SK-N-DZ (cell line): ENCODE measurements at regions not wholly inside any gene's neighbourhood (a gene's known extent, or its start where the extent isn't known, plus 50 kb on each side); places are given as distances from the start of the nearest gene placed in this dataset.

ENCODE experiments used
- DNase-seq: peaks from one replicate; pipeline ENCODE4 v3.0.0-alpha.2; 2015; ENCODE audit warnings: low spot score

DNA sequence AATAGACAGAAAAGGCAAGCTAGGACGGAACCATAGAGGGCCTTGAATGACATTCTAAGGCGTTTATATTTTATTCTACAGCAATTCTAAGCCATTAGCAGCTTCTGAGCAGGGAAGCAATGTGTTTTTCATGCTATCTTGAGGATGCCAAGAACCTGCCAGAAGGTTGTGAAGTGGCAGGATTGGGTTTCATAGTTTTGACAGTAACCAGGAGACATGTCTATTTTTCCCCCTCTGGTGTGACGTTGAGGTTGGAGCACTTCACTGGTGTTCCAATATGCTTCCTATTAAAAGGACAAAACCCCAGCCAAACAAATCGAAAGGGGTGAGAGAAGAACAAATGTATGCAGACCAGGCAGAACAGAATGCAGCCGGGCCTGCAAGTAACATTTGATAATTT lies 148.2 kb downstream of the SPATA19 start:
- no peak for DNase-seq

DNA sequence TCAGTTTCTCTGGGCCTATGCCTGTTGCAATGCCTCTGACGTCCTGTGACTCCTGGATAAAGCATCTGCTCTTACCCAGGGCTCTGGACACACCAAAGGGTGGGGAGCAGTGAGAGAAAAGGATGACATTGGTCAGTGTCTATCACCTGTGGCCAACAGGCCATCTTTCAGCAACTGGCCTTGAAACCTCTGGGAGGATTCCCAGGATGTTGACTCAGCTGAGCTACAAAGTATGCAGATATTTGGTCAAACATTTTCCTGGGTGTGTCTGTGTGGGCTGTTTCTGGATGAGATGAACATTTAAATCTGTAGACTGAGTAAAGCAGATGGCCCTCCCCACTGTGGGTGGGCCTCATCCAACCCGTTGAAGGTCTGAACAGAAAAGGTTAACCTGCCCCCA lies 149.9 kb downstream of the SPATA19 start:
- no peak for DNase-seq

DNA sequence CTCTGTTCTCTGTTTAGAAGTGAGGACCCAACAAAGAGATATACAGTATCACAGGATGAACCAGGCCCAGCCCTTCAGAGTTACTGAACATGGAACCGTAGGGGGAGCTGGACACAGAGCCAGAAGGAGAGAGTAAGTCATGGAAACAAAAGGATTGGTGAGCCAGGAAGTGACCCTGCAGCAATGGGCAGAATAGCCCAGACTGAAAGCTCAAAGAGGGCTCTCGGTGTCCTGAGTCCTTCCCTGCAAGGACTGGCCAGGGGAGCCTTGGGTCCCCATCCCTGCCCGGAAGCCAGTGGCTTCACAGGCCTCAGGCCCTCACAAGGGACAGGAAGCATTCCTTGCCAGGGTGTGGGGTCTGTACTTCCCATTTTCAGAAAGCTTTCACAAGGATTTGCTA lies 150.6 kb downstream of the SPATA19 start:
- no peak for DNase-seq

DNA sequence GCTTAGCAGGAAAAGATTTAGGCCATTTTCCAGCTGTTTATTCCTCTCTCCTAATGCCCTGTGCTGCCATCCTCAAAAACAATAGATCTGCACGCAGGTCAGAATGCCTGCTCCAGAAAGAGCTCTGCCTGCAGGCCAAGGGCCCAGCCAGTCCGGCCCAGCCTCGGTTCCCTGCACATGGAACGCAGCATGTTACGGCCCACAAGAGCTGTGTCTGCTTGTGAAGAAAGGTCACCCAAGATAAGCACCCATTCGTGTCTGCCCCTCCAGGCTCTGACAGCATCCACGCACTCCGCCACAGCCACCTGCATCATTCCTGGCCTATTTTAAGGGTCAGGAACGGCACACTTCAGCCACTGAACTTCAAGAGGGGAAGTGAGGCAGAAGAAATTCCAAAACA lies 152.2 kb downstream of the SPATA19 start:
- no peak for DNase-seq

DNA sequence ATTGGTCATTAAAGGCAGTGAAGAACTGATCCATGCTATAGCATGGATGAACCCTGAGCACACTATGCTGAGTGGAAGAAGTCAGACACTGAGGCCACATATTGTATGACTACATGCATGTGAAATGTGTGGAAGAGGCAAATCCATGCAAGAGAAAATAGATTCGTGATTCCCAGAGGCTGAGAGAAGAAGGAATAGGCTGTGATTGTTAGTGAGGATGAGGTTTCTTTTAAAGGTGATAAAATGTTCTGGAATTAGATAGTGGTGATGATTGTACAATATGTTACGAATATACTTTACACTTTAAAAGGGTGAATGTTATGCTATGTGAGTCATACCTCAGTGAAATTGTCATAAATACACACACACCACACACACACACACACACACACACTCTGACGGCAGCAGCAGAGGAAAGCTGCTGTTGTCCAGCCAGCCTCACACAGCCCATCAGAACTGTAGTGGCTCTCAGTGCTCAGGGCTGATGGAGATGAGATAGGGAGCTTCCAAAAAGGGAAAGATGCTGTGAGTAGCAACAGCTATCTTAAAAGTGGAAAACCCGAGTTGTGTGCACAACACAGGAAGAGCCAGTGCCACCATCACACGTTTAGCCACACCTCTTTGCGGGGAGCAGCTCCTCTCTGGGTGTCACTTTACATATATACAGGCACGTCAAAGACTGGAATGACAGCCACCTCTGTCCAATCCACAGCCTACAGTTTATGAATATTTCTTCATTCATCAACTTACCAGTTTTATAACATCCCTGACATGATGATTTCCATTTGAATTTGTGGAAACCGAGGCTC lies 153.0 kb downstream of the SPATA19 start:
- no peak for DNase-seq

DNA sequence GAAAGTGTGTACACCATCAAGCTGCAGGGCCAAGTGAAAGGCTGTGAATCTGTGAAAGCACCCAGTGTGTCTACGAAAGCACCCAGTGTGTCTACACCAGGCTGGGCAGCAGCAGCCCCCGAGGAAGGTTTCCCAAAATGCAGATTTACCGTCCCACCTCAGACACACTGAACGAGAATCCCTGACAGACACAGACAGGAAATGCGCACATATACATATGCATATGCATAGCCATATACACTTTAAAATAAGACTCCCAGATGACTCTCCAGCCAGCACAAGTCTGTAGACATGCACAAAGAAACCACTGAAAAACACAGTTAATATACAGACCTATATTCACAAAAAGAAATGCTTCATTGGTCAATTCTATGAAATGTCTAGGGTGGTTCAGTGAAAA lies 155.5 kb upstream of the OPCML start:
- no peak for DNase-seq

DNA sequence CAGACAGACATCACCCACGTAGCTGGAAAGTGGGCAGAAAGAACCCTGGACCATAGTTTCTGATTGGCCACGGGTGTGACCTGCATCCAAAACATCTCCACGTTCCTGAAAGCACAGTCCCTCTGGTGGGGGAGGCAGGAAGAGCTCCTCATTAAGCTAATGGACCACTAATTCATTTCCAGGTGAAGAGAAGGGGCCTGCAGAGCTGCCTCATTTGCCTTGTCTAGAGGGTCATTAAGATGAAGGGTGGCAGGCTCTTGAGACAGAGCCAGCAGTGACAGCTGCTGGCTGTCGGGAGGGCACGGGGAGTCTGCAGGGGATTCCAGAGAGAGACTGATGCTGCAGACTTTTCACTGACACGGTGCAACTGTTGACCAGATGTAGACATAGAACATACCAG lies 149.6 kb upstream of the OPCML start:
- peak; percentile 2 for DNase-seq

DNA sequence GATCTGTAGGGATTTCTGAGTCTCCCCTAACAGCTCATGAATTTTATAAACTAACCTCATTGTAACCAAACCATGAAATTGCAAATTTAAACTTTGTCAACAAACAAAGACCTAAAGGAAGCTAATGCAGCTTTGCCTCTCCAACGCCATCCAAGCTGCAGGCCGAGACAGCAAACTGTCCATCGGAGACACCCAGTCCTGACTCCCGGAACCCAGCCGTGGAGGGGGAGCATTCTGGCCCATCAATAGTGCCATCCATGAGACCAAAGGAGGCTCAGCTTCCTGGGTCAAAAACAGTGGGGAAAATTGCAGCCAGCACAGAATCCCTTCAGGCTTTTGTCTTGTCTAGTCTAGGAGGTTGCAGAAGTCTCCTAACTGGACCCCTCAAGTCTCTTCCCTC lies 147.6 kb upstream of the OPCML start:
- DNase-seq: no peak

DNA sequence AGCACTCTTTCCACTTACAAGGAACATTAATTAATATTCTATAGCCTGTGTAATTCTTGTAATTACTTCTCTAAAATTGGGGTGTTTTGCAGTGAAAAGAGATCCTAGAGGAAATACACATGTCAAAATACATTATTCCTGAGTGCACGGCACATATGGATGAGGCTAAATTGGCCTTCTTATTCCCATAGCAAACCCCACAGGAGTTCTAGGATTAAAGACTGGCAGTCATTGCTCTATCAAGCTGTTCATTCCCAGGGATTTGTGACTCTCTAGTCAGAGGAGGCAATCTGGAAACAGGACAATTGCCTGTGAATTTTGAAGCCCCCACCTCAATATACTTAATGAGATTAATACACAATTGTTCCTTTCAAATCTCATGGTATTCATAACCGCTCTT lies 145.9 kb upstream of the OPCML start:
- no peak for DNase-seq

DNA sequence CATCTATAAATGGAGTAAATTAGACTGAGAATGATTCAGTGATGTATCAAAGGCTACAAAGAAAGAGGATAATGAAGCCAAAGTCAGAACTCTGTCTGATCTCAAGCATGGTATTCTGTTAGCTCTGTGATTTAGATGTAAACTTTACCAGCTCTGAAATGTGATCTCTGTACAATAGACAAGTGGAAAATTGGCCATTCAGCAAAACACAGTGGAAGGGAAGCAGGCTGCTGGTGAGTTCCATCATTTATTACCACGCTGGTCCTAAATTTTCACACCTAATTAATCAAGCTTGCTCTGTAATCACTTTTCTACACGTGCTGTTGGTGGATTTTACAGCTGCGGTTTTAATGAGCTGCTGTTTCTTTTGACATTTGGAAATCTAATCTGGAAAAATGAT lies 145.1 kb upstream of the OPCML start:
- DNase-seq: no peak

DNA sequence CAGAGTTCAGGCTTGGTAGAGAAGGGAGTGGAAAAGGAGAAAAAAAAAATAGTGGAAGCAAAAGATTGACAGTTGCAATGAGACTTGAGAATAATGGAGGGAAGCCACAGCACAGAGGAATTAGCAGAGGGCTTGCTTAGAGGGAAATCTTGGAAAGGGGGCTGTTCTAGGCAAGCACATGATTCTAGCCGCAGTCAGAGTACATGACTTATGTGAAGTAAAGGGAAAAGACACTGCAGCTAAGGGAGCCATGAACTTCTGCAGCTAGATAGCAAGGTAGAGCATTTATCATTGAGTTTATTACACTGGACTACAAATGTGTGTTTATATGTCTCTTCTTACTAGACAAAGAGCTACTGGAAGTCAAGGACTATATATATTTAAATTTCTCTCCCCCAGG lies 144.0 kb upstream of the OPCML start:
- no peak for DNase-seq

DNA sequence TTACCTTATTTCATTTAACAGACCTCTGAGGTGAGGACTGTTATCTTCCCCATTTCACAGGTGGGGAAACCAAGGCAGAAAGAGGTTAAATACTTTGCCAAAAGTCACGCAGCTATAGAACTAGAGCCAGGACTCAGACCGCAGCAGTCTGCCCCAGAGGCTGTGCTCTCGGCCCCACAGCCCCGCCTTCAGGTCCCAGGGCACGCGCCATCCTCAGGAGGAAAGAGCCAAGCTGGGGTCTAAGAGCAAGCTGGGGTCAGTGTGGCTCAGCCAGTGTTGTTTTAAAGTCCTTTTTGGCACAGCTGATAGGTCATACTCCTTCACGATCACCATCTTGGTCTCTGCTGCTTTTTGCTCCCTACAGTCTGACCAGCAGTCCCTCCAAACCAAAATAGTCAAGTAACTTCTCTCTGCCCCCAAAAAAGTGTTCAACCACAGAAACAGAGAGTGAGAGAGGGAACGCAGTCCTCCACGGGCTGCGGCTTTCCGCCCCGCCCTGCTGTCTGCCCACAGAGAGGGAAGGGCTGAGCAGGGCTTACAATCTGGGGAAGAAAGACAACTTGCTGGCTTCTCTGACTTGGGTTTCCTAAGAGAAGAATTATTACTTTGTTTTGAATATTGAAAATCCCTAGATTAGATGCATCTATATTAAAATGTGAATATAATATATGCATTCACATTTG lies 137.2 kb upstream of the OPCML start:
- DNase-seq: no peak

DNA sequence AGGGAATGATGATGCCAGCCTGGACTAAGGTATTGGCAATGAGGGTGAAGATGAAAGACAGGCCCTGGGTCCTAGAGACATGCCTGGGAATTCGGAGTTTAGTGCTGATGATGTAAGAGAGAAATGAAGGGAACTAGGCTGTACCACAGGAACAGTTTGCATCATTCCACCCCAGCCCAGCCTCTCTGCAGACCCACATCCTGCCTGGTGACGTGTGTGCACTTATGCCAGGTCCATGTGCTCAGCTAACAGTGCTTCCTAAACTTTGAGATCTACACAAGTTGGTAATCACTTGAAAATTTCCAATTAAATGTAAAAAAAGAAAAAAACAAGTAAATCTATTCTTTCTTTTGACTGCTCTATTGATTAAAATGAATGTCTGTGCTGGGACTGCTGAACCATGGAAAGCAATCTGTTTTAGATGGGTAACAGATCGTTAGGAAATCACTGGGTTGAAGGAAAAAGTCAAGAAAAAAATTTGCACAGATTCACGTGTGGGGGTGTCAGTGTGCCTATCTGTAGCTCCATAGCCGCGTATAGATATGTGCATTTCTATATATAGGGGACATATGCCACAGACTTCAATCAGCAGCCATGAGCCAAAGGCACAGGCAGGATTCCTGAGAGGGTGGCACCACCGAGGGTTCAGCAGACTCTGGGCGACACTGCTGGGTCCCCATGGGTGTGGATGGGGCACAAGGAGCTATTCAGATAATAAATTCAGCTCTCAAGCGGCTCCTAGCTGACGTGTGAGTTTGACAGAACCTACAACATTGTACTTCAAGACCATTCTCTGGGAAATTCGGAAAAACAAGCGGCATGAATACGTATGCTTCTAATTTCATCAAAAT lies 131.1 kb upstream of the OPCML start:
- no peak for DNase-seq

DNA sequence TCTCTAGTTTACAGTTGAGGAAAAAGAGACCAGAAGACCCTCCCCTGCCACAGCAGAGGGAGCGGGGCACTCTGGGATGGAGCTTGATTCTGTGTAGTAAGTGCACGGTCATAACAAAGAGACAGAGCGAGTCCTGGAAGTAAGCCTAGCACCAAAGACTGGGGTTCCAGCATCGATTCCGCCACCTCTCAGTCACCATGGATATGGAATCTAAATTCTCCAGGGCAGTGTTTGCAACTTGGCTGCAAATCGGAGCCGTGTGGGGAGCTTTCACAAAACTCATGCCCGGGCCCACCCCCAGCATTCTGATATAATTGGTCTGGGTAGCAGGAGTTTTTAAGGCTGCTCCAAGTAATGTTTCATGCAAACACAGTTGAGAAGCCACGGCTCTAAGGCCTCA lies 129.5 kb upstream of the OPCML start:
- DNase-seq: no peak

DNA sequence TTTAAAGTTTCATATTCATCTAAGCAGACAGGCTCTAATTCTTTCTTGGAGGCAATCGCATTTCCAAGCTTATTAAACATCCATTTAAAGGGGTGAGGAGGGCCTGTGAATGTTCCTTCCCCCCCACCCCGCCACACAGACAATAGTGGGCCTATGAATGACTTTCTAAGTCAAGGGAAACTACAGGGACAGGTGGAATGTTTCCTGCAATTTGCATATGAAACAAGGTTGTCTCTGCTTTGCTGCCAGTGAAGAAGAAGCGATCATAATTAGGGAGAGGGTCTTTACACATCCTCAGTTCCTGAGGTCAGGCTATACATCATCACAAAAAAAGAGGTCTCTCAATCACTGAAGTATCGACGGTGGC lies 127.9 kb upstream of the OPCML start:
- no peak for DNase-seq

DNA sequence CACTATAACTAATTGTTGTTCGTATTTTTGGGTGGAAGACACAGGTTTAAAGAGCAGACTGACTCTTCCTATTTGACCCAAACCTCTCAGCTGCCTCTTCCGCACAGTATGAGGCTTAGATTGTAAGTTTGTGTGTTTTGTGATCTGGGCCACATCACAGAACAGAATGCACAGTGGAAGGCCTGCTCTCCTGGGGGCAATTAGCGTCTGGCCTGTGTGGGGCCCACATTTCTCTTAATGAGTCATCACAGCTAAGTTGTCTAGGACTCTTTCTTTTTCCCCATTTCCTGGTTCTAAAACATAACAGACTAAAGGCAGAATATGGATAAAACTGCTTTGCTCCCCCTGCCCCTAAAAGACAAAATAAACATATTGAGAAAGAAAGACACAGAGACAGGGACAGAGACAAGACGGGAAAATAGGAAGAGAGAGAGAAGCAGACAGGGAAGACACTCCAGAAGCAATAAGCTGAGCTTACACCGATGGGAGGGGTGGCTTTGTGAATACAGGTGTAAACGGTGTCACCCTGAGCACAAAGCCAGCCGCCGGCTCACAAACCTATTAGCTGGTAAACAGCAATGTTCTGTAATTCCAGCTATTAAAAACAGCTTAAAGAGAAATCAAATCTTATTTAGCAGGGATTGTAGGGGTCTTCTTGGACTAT lies 127.4 kb upstream of the OPCML start:
- DNase-seq: no peak

DNA sequence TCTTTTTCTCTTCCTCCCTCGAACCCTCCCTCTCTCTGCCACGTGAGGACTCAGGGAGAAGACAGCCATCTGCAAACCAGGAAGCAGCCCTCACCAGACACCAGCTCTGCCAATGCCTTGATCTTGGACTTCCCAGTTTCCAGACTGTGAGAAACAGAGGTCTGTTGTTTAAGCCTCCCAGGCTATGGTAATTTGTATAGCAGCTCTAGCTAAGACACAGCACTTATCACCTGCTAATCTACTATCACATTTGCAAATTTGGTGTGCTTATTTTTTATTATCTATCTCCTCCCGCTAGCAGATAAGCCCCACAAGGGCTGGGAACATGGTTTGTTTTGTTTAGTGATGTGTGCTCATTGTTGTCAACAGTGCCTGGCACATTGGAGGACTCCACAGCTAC lies 124.8 kb upstream of the OPCML start:
- DNase-seq: no peak

DNA sequence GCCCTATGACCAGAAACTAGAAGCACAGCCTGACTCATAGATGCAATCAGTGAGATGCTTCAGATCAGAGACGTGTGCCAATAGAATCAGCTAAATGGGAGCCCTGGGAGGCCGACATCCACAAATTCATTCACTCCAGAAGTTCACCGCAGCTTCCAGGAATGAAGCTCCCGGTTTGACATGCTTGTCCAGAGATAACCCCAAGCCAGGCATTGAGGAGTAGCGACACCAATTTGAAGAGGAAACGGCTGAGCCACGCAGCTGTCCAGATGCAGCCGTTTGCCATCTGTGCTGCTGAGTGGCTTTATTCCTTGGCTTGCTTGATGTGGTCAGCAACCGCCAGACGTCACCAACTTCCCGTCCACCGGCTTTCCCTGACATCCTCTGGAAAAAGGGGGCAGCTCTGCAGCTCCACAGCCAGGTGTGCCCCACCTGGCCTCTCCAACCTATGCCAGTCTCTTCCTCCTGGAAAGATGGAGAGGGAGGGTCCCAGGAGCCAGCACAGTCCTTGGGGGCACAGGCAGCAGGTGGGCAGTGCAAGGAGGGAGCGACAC lies 123.9 kb upstream of the OPCML start:
- no peak for DNase-seq

DNA sequence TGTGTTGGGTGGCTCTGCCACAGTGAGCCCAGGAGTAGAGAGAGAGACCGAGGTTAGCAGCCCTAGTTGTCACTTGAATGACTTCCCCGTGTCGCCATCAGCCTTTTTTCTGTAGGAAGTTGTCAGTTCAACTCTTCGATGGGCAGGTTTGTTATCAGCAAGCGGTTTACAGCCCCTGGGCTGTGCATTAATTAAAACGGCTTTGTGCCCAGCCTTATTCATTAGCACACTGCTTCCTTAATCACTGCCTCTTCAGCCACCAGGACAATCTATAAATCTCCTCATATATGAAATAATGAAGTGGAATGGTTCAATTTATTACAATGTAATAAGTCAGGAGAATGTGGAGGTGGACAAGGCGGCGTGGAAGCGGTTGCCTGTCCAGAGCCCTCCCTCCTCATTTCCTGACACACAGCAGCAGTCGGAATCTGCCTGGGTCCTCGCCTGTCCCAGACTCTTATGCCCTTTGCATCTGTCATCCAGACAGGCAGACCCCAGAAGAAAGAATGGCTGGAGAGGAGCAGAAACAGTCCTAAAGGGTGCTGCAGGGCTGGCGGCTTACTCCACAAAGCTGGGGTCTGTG lies 122.4 kb upstream of the OPCML start:
- DNase-seq: no peak

DNA sequence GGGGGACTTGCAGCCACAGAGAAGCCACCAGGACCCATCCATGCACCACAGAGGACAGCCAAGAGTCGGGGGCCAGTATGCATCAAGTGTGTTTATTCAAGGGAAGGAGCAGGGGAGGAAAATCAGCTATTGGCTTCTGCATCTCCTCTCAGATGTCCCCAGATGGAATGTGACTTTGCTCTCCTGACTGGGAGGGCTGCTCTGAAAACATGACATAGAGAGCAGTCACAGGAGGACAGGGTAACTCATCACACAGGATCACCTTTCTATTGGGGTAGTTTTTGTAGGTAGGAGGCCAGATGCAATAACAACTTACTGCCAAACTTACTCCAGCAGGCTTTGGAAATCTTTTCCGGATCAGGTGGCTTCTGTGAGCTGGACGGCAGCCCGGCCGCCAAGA lies 121.0 kb upstream of the OPCML start:
- DNase-seq: no peak

DNA sequence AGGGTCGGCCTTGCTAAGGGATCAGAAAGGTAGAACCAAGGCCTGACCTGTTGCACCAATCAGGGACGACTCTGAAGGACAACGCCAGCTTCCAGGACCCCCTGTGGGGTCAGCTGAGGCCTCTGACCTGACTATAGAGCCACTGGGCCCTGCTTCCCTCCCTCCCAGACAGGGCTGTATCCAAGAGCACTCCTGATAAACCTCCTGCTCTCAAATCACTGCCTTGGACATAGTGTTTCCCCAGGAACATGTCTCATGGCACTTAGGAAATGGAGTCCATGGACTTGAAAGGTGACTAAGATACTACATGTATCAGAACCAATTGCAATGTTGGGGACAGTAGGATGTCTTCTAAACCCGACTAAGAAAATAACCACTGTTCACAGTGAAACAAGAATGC lies 117.8 kb upstream of the OPCML start:
- no peak for DNase-seq
